ENCODE measurements at regions not wholly inside any gene's neighbourhood (a gene's known extent, or its start where the extent isn't known, plus 50 kb on each side); places are given as distances from the start of the nearest gene placed in this dataset.
"Not testable (repeated sequence)": the region's sequence is repeated elsewhere in the genome, so short reads cannot be mapped to it uniquely, and the experiment has no call there.

DNA sequence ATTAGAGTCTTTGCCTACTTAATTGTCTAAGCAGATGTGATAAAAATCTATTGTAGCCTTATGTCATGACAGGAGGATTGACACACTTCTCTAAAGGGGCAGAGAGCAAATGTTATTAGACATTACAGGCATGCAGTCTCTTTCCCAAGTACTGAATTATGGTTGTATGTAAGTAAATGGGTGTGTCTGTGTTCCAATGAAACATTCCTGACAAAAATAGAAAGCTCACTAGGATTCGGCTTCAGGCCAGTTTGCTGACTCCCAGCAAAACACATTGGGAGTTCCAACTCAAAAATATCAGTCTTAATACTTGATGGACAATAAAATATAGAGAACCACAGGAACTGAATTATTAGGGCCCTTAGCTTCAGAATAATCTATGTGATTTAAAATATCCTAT lies 1480.4 kb downstream of the FAM181B start:
- DNase-seq, result no peak

- no peak for DNase-seq
Observed at GRCh38 chr11:81246941-81247340, 1486.7 kb downstream of the FAM181B start.

DNA sequence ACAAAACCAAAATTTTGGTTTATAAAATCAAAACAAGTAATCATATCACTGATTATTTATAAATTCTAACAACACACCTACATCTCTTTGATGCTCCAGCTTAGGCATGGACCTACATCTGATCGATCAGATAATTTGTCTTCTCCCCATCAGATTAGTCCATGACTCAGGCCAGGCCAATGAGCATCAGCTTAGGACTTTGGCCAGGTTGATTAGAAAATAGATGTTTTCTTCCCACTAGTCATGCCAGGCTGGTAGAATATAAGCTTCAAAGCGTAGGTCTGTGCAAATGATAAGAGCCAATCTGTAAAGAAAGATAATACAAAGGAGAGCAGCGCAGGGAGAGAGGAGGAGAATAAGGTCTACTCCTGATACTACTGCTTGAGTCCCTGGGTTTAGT lies 1487.9 kb downstream of the FAM181B start:
- DNase-seq, result no peak

DNA sequence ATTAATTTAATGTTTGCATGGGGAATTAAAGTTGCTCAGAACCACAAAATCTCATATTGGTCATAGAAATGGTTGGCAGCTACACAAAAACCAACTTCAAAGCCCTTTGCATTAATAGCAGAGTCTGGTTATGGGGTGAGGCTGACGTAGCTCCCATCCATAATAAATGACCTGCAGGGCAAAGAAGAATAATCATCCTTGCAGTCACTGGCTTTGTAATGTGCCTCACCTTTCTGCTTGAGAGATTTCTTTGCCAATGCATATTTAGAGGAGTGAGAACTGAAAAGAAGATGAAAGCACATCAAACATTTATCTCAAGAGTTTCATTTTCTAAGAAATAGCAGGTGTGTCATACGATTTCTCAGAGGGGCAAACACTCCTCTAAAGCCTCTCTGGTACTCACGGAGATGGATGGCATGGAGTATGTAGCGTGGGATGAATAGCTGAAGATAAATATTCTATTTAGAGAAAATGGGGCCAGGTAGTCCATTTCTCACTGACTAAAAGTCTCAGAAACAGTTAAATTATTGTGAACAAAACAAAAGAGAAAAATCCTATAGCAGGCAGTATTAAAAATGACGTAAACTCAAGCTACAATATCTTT lies 1491.9 kb downstream of the FAM181B start:
- no peak for DNase-seq

DNA sequence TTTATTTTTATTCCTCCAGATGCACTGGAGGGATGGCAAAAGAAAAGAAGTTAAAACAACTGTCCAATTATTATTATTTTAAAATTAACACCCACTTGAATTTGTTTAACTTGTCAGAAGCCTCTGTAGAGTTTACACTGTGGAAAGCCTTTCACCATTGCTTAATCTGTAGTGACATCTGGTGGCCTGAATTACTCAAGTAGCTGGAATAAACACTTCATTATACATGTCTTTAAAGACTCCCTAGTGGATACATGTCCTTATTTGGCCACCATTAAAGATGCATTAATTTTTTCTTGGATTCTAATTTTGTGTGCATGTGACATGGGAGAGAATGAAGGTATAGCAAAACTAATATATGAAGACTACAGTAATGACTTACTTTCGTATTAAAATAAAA lies 1496.5 kb downstream of the FAM181B start:
- no peak for DNase-seq

- DNase-seq, result not testable (repeated sequence)
Observed at GRCh38 chr11:81227409-81227808, 1506.3 kb downstream of the FAM181B start.

GRCh38 chr11:81224396-81224795 lies 1509.3 kb downstream of the FAM181B start:
- no peak for DNase-seq

- DNase-seq, result no peak
Observed at GRCh38 chr11:81222491-81222890, 1511.2 kb downstream of the FAM181B start.

- no peak for DNase-seq
Observed at GRCh38 chr11:81220146-81220895, 1513.3 kb downstream of the FAM181B start.

DNA sequence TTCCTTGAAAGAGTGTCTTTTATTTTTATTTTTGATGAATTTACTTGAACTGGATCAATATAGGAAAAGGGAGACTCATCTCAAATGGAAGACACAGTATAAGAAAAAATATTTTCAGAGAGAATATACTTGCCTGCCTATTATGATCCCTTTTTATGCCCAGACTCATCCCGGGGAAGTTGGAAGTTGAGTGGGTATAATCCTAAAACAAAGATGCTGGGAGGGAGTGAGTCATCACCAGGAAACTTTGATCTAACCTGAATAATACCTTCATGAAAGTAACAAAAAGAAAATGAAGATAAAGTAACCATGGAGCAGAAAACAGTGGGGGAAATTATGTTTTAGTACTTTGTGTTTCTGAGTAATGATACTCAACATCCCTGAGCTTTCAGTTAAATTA lies 1514.0 kb downstream of the FAM181B start:
- no peak for DNase-seq

GRCh38 chr11:81218440-81218839 lies 1515.2 kb downstream of the FAM181B start:
- DNase-seq, result no peak

DNA sequence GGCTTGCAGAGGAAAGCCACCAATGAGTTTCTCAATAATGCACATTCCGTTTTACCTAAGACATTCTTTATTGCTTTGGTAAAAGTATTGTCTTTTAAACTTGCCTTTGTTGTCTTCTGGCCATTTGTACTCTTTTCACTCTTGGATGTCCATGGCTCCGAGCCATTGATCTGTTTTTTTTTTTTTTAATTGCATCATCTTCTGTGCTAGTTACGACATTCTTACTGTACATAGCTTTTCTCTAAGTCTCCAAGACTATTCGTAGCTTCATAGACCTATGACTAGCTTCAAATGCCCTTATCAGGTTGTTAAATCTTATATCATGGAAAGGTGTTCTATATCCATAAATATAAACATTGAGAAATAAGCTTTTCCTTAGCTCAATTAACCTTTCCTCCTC lies 1522.6 kb downstream of the FAM181B start:
- no peak for DNase-seq

DNA sequence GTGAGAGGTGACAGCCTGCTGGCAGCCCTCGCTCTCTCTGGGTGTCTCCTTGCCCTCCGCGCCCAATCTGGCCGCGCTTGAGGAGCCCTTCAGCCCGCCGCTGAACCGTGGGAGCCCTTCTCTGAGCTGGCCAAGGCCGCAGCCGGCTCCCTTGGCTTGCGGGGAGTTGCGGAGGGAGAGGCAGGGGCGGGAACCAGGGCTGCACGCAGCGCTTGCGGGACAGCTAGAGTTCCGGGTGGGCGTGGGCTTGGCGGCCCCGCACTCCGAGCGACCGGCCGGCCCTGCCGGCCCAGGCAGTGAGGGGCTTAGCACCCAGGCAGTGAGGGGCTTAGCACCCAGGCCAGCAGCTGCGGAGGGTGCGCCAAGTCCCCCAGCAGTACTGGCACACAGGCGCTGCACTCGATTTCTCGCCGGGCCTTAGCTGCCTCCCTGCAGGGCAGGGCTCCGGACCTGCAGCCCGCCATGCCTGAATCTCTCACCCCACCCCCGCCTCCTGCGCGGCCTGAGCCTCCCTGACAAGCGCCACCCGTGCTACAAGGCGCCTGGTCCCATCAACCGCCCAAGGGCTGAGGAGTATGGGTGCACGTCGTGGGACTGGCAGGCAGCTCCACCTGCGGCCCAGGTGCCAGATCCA lies 1526.1 kb downstream of the FAM181B start:
- DNase-seq, result no peak

GRCh38 chr11:81203876-81204275 lies 1529.8 kb downstream of the FAM181B start:
- DNase-seq, result no peak

GRCh38 chr11:81197396-81197795 lies 1536.3 kb downstream of the FAM181B start:
- DNase-seq, result no peak

- no peak for DNase-seq
Observed at GRCh38 chr11:81192516-81192915, 1541.1 kb downstream of the FAM181B start.

DNA sequence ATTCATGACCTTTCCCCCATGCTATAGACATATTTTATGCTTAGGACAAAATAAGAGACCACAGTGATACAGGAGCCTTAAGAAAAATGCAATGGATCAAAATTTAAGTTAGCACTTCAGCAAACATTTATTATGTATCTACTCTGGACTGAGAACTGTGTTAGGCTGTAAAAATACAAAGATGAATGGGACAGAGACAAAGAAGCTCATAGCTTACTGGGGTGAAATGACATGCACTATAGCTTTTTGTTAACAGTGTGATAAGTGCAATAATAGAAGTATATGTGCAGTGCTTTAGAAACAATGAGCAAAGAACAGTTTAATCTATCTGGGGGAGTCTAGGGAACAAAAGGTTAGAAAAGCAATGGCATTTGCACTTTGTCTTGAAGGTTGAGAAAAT lies 1543.1 kb downstream of the FAM181B start:
- no peak for DNase-seq

GRCh38 chr11:81187033-81187432 lies 1546.6 kb downstream of the FAM181B start:
- DNase-seq, result not testable (repeated sequence)

GRCh38 chr11:81174646-81175330 lies 1558.9 kb downstream of the FAM181B start:
- DNase-seq, result no peak

DNA sequence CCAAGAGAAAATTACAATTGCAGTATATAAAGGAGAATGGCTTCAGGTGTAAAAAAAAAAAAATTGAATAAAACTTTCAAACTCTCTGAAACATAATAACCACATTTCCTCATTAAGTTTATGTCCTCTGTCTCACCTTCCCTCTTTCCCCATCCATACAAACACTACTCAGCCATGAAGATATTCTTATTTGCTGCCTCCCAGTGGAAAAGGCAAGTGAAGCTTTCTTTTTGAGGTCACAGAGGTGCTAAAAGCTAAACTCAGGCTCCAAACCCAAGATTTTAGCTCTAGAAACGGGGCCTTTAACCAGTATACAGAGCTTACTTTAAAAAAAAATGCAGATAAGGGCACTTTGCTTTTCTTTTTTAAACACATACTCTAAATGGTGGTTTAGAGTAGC lies 1568.5 kb downstream of the FAM181B start:
- no peak for DNase-seq

DNA sequence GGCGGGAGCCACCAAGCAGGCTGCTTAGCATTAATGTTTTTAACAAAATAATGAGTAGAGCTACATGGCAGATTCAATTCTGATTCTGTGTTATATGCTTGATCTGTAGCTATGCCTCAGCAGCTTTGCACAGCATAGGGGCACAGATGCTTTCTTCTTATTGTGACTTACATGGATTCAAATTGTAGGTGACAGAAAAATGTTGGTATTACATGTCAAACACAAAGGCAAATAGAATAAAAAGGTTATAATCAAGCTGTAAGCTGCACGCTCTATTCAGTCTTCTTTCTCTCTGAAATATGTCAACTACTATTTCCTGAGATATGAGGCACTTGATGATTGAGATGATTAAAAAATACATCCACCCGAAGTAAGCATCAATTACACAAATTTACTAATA lies 1573.8 kb downstream of the FAM181B start:
- DNase-seq, result no peak

- no peak for DNase-seq
Observed at GRCh38 chr11:81135570-81135969, 1598.1 kb downstream of the FAM181B start.

DNA sequence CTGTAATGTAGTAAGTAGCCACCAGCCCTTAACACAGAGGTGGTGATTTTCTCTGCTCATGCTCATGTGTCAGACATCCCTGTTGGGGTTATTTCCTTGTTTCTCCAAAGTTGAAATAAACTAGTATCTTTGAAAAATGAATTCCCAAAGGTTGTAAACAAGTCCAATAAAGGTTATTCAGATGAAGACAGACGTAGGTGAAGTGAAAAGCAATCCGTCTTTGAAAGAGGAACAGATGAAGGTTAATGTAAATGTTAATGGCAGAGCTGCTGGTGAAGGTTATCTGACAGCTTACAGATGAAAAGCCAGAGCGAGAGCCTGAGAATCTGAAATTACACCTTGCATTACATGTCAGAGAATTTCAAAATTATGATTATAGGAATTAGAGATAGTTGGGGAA lies 1604.0 kb downstream of the FAM181B start:
- DNase-seq, result no peak
